T-helper 1 cell (primary cell): ENCODE measurements at regions not wholly inside any gene's neighbourhood (a gene's known extent, or its start where the extent isn't known, plus 50 kb on each side); places are given as distances from the start of the nearest gene placed in this dataset.

Source experiments
- DNase-seq, 5 donors: peaks; one replicate each; pipeline ENCODE4 v3.0.0-alpha.2; 2012 to 2020

GRCh38 chr6:25013246-25013645 is 77.5 kb upstream of the RIPOR2 start:
- no peak for DNase-seq

GRCh38 chr6:25014369-25014768 is 78.6 kb upstream of the RIPOR2 start:
- DNase-seq, result no peak

- peak in 4 of 5 donors; percentile 36 to 60 (median 47) for DNase-seq
These were observed 79.2 kb upstream of the RIPOR2 start for GRCh38 chr6:25014791-25015560.

GRCh38 chr6:25016014-25016720 is 80.4 kb upstream of the RIPOR2 start:
- no peak for DNase-seq

GRCh38 chr6:25017486-25017885 is 81.7 kb upstream of the RIPOR2 start:
- no peak for DNase-seq

GRCh38 chr6:25017932-25018567 is 82.3 kb upstream of the RIPOR2 start:
- DNase-seq, result peak; percentile 52 to 88 (median 67)

- DNase-seq, result no peak
These were observed 82.8 kb upstream of the RIPOR2 start for GRCh38 chr6:25018568-25018954.

- DNase-seq, result no peak
These were observed 86.4 kb upstream of the RIPOR2 start for GRCh38 chr6:25022140-25022553.

GRCh38 chr6:25023781-25024180 is 88.0 kb upstream of the RIPOR2 start:
- no peak for DNase-seq

- DNase-seq, result no peak
These were observed 89.1 kb upstream of the RIPOR2 start for GRCh38 chr6:25024821-25025220.

- DNase-seq, result no peak
These were observed 89.6 kb upstream of the RIPOR2 start for GRCh38 chr6:25025248-25025918.

- peak in 1 of 5 donors; percentile 61 for DNase-seq
These were observed 90.2 kb upstream of the RIPOR2 start for GRCh38 chr6:25025919-25026301.

GRCh38 chr6:25026723-25027122 is 91.0 kb upstream of the RIPOR2 start:
- DNase-seq, result peak in 1 of 5 donors; percentile 43

GRCh38 chr6:25027221-25027916 is 91.6 kb upstream of the RIPOR2 start:
- DNase-seq, result peak; percentile 61 to 92 (median 71)

GRCh38 chr6:25028328-25028727 is 92.6 kb upstream of the RIPOR2 start:
- DNase-seq, result no peak

GRCh38 chr6:25032934-25033333 is 97.2 kb upstream of the RIPOR2 start:
- DNase-seq, result no peak

GRCh38 chr6:25034431-25034921 is 98.7 kb upstream of the RIPOR2 start:
- peak in 1 of 5 donors; percentile 47 for DNase-seq

- DNase-seq, result no peak
These were observed 99.4 kb upstream of the RIPOR2 start for GRCh38 chr6:25035174-25035511.

GRCh38 chr6:25035512-25036435 is 100.0 kb upstream of the RIPOR2 start:
- peak in 1 of 5 donors; percentile 52 for DNase-seq

- DNase-seq, result no peak
These were observed 100.7 kb upstream of the RIPOR2 start for GRCh38 chr6:25036461-25036860.

GRCh38 chr6:25038300-25038699 is 102.5 kb upstream of the RIPOR2 start:
- DNase-seq, result no peak
